ENCODE measurements at regions not wholly inside any gene's neighbourhood (a gene's known extent, or its start where the extent isn't known, plus 50 kb on each side); places are given as distances from the start of the nearest gene placed in this dataset.
"Not testable (repeated sequence)": the region's sequence is repeated elsewhere in the genome, so short reads cannot be mapped to it uniquely, and the experiment has no call there.

DNA sequence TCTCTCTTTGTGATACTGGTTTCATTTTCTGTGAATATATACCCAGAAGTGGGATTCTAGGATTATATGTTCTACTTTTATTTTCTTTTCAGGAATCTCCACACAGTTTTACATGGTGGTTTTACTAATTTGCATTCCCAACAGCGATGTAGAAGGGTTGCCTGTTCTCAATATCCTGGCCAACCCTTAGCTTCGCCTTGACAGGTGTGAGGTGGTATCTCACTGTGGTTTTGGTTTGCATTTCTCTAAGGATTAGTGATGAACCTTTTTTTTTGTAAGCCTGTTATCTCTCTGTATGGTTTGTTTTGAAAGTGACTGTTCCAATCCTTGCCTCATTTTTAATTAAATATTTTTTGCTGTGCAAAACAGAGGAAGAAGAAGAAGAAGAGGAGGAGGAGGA, 937.7 kb downstream of the CDH8 start:
- H3K4me3 ChIP-seq (ENCODE audit: control insufficient read depth, low read depth, low read length), result no peak overlapping the region
- no peak for DNase-seq (ENCODE audit: low read depth)
- TF ChIP-seq, protein P1, sequence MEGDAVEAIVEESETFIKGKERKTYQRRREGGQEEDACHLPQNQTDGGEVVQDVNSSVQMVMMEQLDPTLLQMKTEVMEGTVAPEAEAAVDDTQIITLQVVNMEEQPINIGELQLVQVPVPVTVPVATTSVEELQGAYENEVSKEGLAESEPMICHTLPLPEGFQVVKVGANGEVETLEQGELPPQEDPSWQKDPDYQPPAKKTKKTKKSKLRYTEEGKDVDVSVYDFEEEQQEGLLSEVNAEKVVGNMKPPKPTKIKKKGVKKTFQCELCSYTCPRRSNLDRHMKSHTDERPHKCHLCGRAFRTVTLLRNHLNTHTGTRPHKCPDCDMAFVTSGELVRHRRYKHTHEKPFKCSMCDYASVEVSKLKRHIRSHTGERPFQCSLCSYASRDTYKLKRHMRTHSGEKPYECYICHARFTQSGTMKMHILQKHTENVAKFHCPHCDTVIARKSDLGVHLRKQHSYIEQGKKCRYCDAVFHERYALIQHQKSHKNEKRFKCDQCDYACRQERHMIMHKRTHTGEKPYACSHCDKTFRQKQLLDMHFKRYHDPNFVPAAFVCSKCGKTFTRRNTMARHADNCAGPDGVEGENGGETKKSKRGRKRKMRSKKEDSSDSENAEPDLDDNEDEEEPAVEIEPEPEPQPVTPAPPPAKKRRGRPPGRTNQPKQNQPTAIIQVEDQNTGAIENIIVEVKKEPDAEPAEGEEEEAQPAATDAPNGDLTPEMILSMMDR (conservative IDR thresholded peaks at IDR 0.05; ENCODE audit: control insufficient read depth, insufficient read depth, low read depth, low read length), result no peak

DNA sequence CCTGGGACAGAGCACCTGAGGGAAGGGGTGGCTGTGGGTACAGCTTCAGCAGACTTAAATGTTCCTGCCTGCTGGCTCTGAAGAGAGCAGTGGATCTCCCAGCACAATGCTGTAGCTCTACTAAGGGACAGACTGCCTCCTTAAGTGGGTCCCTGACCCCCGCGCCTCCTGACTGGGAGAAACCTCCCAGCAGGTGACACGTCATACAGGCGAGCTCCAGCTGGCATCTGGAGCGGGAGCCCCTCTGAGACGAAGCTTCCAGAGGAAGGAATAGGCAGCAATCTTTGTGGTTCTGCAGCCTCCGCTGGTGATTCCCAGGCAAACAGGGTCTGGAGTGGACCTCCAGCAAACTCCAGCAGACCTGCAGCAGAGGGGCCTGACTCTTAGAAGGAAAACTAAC, 944.9 kb downstream of the CDH8 start:
- not testable (repeated sequence) for DNase-seq (ENCODE audit: low read depth); H3K4me3 ChIP-seq (ENCODE audit: control insufficient read depth, low read depth, low read length)

DNA sequence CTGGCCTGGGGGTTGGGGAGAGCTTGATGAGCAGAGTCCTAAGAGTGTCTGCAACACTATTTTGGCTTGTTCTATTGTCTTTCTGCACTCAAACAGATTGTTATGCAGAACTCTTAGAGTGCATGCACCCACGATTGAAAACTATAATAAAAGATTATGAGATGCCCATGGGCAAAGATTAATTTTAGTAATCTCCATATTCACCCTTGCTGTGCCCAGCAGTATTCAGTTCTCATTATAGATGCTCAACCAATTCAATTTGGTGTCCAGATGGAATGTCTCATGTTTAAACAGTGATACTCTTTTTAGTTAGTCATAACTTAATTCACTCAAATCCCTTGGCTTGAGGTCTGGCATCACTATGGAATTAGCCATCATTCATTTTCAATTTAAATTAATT, 952.5 kb downstream of the CDH8 start:
- TF ChIP-seq, protein P1 (conservative IDR thresholded peaks at IDR 0.05; ENCODE audit: control insufficient read depth, insufficient read depth, low read depth, low read length), result no peak
- H3K4me3 ChIP-seq (ENCODE audit: control insufficient read depth, low read depth, low read length), result no peak overlapping the region
- no peak for DNase-seq (ENCODE audit: low read depth)

DNA sequence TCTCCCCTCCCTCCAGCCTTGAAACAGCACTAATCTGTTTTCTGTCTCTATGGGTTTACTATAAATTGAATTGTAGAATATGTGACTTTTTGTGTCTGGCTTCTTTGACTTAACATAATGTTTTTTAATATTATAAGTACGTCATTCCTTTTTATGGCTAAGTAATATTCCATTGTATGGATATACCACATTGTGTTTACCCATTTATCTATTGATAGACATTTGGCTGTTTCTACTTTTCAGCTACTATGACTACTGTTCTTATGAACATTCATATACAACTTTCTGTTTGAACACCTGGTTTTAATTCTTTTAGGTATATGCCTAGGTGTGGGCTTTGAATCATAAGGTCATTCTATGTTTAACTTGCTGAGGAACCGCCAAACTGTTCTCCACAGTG, 961.9 kb downstream of the CDH8 start:
- TF ChIP-seq, protein P1 (conservative IDR thresholded peaks at IDR 0.05; ENCODE audit: control insufficient read depth, insufficient read depth, low read depth, low read length), result no peak
- no peak overlapping the region for H3K4me3 ChIP-seq (ENCODE audit: control insufficient read depth, low read depth, low read length)
- no peak for DNase-seq (ENCODE audit: low read depth)

DNA sequence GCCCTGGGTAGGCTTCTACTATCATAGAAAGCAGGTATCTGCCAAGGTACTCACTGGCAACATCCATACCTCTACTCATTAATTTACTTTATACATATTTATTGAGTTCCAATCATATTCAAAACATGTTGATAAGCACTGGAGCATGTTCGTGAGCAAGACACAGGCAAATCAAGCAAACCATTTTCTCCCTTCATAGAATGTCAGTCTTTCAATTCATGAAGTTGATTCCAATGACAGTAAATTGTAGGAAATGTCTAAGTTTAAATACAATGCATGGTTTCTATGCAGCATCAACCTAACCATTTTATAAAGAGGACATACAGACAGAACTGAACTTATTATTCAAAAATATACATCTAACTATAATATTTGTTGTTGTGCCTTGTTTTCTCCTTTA, 978.6 kb downstream of the CDH8 start:
- TF ChIP-seq, protein P1 (conservative IDR thresholded peaks at IDR 0.05; ENCODE audit: control insufficient read depth, insufficient read depth, low read depth, low read length), result no peak
- H3K4me3 ChIP-seq (ENCODE audit: control insufficient read depth, low read depth, low read length), result no peak overlapping the region
- no peak for DNase-seq (ENCODE audit: low read depth)

DNA sequence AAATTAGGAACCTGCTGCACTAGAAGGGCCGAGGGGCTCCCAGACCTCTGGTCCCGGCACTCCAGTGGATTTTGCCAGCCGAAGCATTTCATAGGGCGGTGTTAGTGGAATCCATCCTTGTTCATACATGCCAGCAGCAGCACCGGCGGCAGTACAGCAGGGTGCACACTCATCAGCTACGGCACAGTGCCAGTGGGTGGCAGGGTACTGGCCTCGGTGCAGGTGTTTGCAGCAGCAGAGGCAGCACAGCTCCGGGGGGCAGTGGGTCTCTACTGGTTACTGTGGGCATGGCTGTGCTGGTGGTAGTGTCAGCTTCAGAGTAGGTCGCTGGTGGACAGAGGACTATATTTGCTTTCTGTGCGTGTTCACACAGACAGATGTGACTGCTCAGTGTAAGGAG, 985.7 kb downstream of the CDH8 start:
- no peak for DNase-seq (ENCODE audit: low read depth)
- H3K4me3 ChIP-seq (ENCODE audit: control insufficient read depth, low read depth, low read length), result no peak overlapping the region
- TF ChIP-seq, protein P1 (conservative IDR thresholded peaks at IDR 0.05; ENCODE audit: control insufficient read depth, insufficient read depth, low read depth, low read length), result no peak

DNA sequence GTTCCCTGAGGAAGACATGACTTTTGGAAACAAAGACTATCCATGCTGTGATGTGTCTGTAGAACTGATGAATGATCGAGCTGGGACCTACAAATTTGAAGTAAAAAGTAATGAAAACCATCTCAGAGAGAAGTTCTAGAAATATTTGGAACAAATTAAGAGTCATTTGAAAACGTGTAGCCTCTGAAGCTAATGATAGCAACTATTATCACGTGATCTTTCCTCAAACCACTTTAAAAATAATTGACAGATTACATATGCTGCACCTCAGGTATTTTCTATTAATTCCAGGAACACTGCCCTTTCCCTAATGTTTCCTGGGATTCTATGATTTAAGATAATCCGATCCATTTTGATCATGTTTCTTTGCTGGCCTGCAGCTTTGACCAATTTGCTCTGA, 990.3 kb downstream of the CDH8 start:
- TF ChIP-seq, protein P1 (conservative IDR thresholded peaks at IDR 0.05; ENCODE audit: control insufficient read depth, insufficient read depth, low read depth, low read length), result no peak
- H3K4me3 ChIP-seq (ENCODE audit: control insufficient read depth, low read depth, low read length), result no peak overlapping the region
- no peak for DNase-seq (ENCODE audit: low read depth)
